GM23338 (cell line): ENCODE measurements at regions not wholly inside any gene's neighbourhood (a gene's known extent, or its start where the extent isn't known, plus 50 kb on each side); places are given as distances from the start of the nearest gene placed in this dataset.

Source experiments
- ATAC-seq: fragments of 200-7000 bp; cut with Tn5 transposase; 3 replicates; pipeline ENCODE4 v1.9.1; 2020
- DNase-seq: peaks from one replicate; pipeline ENCODE4 v3.0.0-alpha.2; 2015; ENCODE audit warnings: low spot score
- H2AFZ ChIP-seq: fragments of 200-600 bp; sonication (generic); 2 replicates; pipeline ENCODE4 v1.8.0; 2016; ENCODE audit warnings: antibody characterized with exemption, mild to moderate bottlenecking, moderate library complexity
- H3F3A ChIP-seq: fragments of 200-600 bp; sonication (generic); replicated peaks from 2 replicates; pipeline ENCODE4 v1.8.0; 2017; ENCODE audit warnings: antibody characterized with exemption, mixed run types, low read depth
- H3K27ac ChIP-seq: fragments of 200-600 bp; sonication (generic); 2 replicates; pipeline ENCODE4 v1.6.1; 2016; ENCODE audit warnings: low read depth
- H3K27me3 ChIP-seq: fragments of 200-600 bp; sonication (generic); 2 replicates; pipeline ENCODE4 v1.8.0; 2016; ENCODE audit warnings: mild to moderate bottlenecking, mixed run types, moderate library complexity; ENCODE audit not compliant: insufficient read depth
- H3K36me3 ChIP-seq: fragments of 200-600 bp; sonication (generic); 2 replicates; pipeline ENCODE4 v1.8.0; 2016; ENCODE audit warnings: mild to moderate bottlenecking; ENCODE audit not compliant: insufficient read depth
- H3K4me1 ChIP-seq: fragments of 200-600 bp; sonication (generic); 2 replicates; pipeline ENCODE4 v1.8.0; 2016; ENCODE audit warnings: mild to moderate bottlenecking, moderate library complexity; ENCODE audit not compliant: insufficient read depth
- H3K4me2 ChIP-seq: fragments of 200-600 bp; sonication (generic); 2 replicates; pipeline ENCODE4 v1.7.1; 2017; ENCODE audit warnings: mixed run types
- H3K4me3 ChIP-seq: fragments of 200-600 bp; sonication (generic); 2 replicates; pipeline ENCODE4 v1.6.1; 2016; ENCODE audit warnings: mixed run types
- H3K79me2 ChIP-seq: fragments of 200-600 bp; sonication (generic); replicated peaks from 2 replicates; pipeline ENCODE4 v1.8.0; 2017; ENCODE audit warnings: mild to moderate bottlenecking; ENCODE audit not compliant: insufficient read depth
- H3K9me2 ChIP-seq: fragments of 200-600 bp; sonication (generic); 2 replicates; pipeline ENCODE4 v1.8.0; 2017; ENCODE audit not compliant: insufficient read depth
- H4K20me1 ChIP-seq: fragments of 200-600 bp; sonication (generic); replicated peaks from 2 replicates; pipeline ENCODE4 v1.8.0; 2017; ENCODE audit warnings: mild to moderate bottlenecking; ENCODE audit not compliant: insufficient read depth
- H3K27ac Mint-ChIP-seq: 2 replicates; pipeline ENCODE4 v1.8.0; 2020; ENCODE audit warnings: inconsistent platforms, mild to moderate bottlenecking, moderate library complexity, mixed read lengths
- H3K27me3 Mint-ChIP-seq: 3 replicates; pipeline ENCODE4 v1.8.0; 2022; ENCODE audit warnings: low read depth, mild to moderate bottlenecking, moderate library complexity, mixed read lengths, inconsistent platforms; ENCODE audit not compliant: insufficient read depth, poor library complexity
- H3K36me3 Mint-ChIP-seq: 3 replicates; pipeline ENCODE4 v1.8.0; 2021; ENCODE audit warnings: low read depth, mild to moderate bottlenecking, inconsistent platforms, moderate library complexity, mixed read lengths
- H3K4me1 Mint-ChIP-seq: 3 replicates; pipeline ENCODE4 v1.8.0; 2020; ENCODE audit warnings: mild to moderate bottlenecking, inconsistent platforms, mixed read lengths
- H3K4me3 Mint-ChIP-seq: 3 replicates; pipeline ENCODE4 v1.8.0; 2021; ENCODE audit warnings: moderate library complexity, mild to moderate bottlenecking, inconsistent platforms, mixed read lengths
- H3K9me3 Mint-ChIP-seq: 3 replicates; pipeline ENCODE4 v1.8.0; 2020; ENCODE audit warnings: moderate library complexity, mild to moderate bottlenecking, inconsistent platforms, mixed read lengths
- CTCF ChIP-seq, 2 experiments: fragments of 200-600 bp in 1 of 2; sonication (generic) in 1 of 2; conservative IDR thresholded peaks; 2 replicates each; pipeline versions ENCODE4 v1.5.1 to v1.6.1; 2016 to 2017; ENCODE audit warnings: antibody characterized with exemption in 2 of 2, low read depth in 2 of 2, mild to moderate bottlenecking in 2 of 2, moderate library complexity in 1 of 2
- EZH2 ChIP-seq: fragments of 200-600 bp; sonication (generic); IDR thresholded peaks from one replicate; pipeline ENCODE4 v1.8.0; 2017; ENCODE audit warnings: antibody characterized with exemption, mild to moderate bottlenecking, low read depth; ENCODE audit not compliant: unreplicated experiment
- EZH2phosphoT487 ChIP-seq: fragments of 200-600 bp; sonication (generic); IDR thresholded peaks from one replicate; pipeline ENCODE4 v1.8.1; 2018; ENCODE audit warnings: antibody characterized with exemption; ENCODE audit not compliant: unreplicated experiment
- POLR2AphosphoS5 ChIP-seq: IDR thresholded peaks from 2 replicates; pipeline ENCODE4 v1.6.1; 2016; ENCODE audit warnings: antibody characterized with exemption, low read depth
- REST ChIP-seq: IDR thresholded peaks from one replicate; pipeline ENCODE4 v1.6.1; 2018; ENCODE audit warnings: antibody characterized with exemption; ENCODE audit not compliant: unreplicated experiment
- ZNF114 ChIP-seq: fragments of 250-450 bp; sonication (Bioruptor Pico); IDR thresholded peaks from 2 replicates; pipeline ENCODE4 v1.5.0; 2020; ENCODE audit warnings: mild to moderate bottlenecking, moderate library complexity

DNA sequence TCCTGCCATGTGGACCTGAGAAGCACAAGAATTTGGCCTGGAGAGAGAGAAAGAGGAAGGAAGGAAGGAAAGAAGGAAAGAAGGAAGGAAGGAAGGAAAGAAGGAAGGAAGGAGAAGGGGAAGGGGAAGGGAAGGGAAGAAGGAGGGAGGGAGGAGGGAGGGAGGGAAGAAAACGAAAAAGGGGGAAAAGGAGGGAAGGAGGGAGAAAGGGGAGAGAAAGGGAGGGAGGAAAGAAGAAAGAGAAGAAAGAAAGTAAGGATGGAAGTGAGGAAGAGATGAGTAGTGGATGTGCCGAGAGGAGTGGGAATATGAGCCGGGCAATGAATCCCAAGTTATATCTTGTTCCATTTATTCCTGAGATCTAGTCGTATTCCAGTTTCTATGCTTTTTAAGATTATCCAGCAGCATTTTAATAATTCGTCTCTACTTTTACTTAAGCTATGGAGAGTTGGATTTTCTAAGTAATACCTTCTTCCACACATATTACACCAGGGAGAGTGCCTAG is 247.8 kb downstream of the TDRD15 start (continued):
- TF ChIP-seq REST (no peak), ZNF114 (CRISPR knock-in tag) (no peak), EZH2phosphoT487 (no peak), POLR2AphosphoS5 (no peak), EZH2 (no peak), CTCF (conservative IDR thresholded peaks at IDR 0.05; ENCODE audit: low read depth in 2 of 2) (no peak)

DNA sequence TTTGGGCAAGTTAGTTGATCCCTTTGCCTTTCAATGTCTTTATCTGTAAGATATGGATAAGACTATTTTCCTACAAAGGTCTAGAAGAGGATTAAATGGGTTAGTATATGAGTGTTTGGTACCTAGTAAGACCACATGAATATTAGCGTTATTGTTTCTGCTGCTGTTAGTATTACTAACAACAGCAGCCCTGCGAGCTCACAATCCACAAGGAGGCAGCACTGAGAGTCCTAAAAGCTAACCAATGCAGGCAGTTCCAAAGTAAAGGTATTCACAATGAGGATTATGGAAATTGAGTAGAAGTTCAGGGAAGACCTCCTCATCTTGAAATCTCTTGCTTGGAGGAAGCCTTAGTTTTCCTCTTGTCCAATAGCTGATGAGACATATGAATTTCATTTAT is 248.9 kb downstream of the TDRD15 start:
- H4K20me1 ChIP-seq: no peaks in the 10 kb centered on the region
- no peaks in the 10 kb centered on the region for H3F3A ChIP-seq
- no peaks in the 10 kb centered on the region for H3K36me3 ChIP-seq
- no peak overlapping the region for H3K4me3 ChIP-seq
- Mint-ChIP-seq H3K36me3 (no peaks in the 10 kb centered on the region), H3K4me3 (no peak overlapping the region), H3K27me3 (no peaks in the 10 kb centered on the region), H3K9me3 (no peaks in the 10 kb centered on the region), H3K27ac (no peak overlapping the region), H3K4me1 (no peaks in the 10 kb centered on the region; the same call in 2 of the 3 replicates)
- ATAC-seq (peak; percentile 72), DNase-seq (peak; percentile 65)
- H3K4me2 ChIP-seq: no peak overlapping the region
- H2AFZ ChIP-seq: no peak overlapping the region
- H3K4me1 ChIP-seq: no peaks in the 10 kb centered on the region
- no peak for TF ChIP-seq ZNF114 (CRISPR knock-in tag)
- peak; percentile 63 to 64 for TF ChIP-seq CTCF (conservative IDR thresholded peaks at IDR 0.05; ENCODE audit: low read depth in 2 of 2)
- no peak overlapping the region for H3K27ac ChIP-seq
- H3K27me3 ChIP-seq: no peaks in the 10 kb centered on the region
- H3K9me2 ChIP-seq: no peaks in the 10 kb centered on the region
- no peaks in the 10 kb centered on the region for H3K79me2 ChIP-seq
